ENCODE measurements at regions not wholly inside any gene's neighbourhood (a gene's known extent, or its start where the extent isn't known, plus 50 kb on each side); places are given as distances from the start of the nearest gene placed in this dataset.

GRCh38 chr5:86837610-86838009, 219.9 kb downstream of the COX7C start:
- TF ChIP-seq POLR2A (IDR thresholded peaks at IDR 0.05) (no peak), POLR2AphosphoS5 (IDR thresholded peaks at IDR 0.05) (no peak)
- TF ChIP-seq, protein P1, sequence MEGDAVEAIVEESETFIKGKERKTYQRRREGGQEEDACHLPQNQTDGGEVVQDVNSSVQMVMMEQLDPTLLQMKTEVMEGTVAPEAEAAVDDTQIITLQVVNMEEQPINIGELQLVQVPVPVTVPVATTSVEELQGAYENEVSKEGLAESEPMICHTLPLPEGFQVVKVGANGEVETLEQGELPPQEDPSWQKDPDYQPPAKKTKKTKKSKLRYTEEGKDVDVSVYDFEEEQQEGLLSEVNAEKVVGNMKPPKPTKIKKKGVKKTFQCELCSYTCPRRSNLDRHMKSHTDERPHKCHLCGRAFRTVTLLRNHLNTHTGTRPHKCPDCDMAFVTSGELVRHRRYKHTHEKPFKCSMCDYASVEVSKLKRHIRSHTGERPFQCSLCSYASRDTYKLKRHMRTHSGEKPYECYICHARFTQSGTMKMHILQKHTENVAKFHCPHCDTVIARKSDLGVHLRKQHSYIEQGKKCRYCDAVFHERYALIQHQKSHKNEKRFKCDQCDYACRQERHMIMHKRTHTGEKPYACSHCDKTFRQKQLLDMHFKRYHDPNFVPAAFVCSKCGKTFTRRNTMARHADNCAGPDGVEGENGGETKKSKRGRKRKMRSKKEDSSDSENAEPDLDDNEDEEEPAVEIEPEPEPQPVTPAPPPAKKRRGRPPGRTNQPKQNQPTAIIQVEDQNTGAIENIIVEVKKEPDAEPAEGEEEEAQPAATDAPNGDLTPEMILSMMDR (IDR thresholded peaks at IDR 0.05): no peak

Measured in breast epithelium (tissue), 3 donors.